ENCODE measurements at regions not wholly inside any gene's neighbourhood (a gene's known extent, or its start where the extent isn't known, plus 50 kb on each side); places are given as distances from the start of the nearest gene placed in this dataset.
A peak's percentile ranks its signal among the peaks of the same experiment; 100 is the strongest.

- ATAC-seq (no peak), DNase-seq (no peak)
- no peak overlapping the region for H3K4me3 ChIP-seq (ENCODE audit: low read length)
- intact Hi-C loops (cut with DNase I), result no loop called here
- WGBS, result 88% methylated on average over 4 of the region's 4 CpGs
- H3K9me3 ChIP-seq (ENCODE audit: control insufficient read depth, low read length), result no peaks in the 10 kb centered on the region
- H3K27ac ChIP-seq (ENCODE audit: low read length), result no peak overlapping the region
- H3K27me3 ChIP-seq (ENCODE audit: control insufficient read depth, insufficient read depth), result no peaks in the 10 kb centered on the region
- no peaks in the 10 kb centered on the region for H3K4me1 ChIP-seq (ENCODE audit: control insufficient read depth, insufficient read depth, low read length)
These were observed 109.8 kb upstream of the RASGRP1 start for GRCh38 chr15:38674448-38674847.

DNA sequence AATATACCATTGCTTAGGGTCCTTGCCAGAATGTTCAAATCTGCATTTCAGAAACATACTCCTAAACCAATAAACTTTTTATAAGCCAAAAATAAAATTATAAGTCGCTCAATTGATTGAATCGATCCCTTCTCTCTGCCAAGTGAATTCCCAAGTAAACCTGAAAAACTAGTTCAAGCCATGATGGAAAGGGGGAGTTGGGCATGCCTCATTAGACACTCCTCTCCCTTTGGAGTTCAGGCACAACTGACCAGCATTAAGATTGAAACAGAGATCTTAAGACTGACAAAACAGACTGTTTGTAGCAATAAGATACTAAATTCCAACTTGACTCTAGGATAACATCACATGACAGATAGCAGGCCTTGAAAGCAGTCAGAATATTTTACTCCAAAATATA, 113.7 kb upstream of the RASGRP1 start:
- intact Hi-C loops (cut with DNase I), result no loop called here
- WGBS, result 96% methylated on average over 2 of the region's 2 CpGs
- no peak for ATAC-seq
- Histone ChIP-seq H3K4me3 (ENCODE audit: low read length) (no peak overlapping the region), H3K27me3 (ENCODE audit: control insufficient read depth, insufficient read depth) (no peaks in the 10 kb centered on the region), H3K4me1 (ENCODE audit: control insufficient read depth, insufficient read depth, low read length) (no peaks in the 10 kb centered on the region), H3K27ac (ENCODE audit: low read length) (no peak overlapping the region), H3K9me3 (ENCODE audit: control insufficient read depth, low read length) (no peaks in the 10 kb centered on the region)
- DNase-seq, result no peak

DNA sequence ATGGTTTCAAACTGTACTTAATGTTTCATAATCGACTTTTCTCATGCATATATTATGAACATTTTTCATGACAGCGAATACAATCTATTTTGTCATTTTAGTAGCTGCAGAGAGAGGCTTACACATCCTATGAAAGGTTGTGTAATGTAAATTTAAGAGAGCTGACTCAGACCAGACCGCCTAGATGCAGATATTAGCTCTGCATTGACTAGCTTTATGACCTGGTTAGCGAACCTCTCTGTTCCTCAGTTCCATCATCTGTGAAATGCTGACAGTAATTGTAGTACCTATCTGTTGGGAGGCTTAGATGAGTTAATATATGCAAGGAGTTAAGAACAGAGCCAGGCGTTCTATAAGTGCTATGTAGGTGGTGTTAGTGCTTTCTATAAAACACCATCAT, 116.2 kb upstream of the RASGRP1 start:
- Histone ChIP-seq H3K4me1 (ENCODE audit: control insufficient read depth, insufficient read depth, low read length) (no peaks in the 10 kb centered on the region), H3K27ac (ENCODE audit: low read length) (no peak overlapping the region), H3K4me3 (ENCODE audit: low read length) (no peak overlapping the region), H3K9me3 (ENCODE audit: control insufficient read depth, low read length) (no peaks in the 10 kb centered on the region), H3K27me3 (ENCODE audit: control insufficient read depth, insufficient read depth) (no peaks in the 10 kb centered on the region)
- DNase-seq, result no peak
- ATAC-seq, result no peak
- WGBS, result 90% methylated on average over 5 of the region's 5 CpGs
- intact Hi-C loops (cut with DNase I), result loop anchor here in 3 of 4 donors (5.0 to 10.0 kb wide), 6 partner anchors 116 to 686 kb away; partner anchors contain the start of gene RASGRP1 (in 2 of the 3)

- Histone ChIP-seq H3K4me3 (ENCODE audit: low read length) (no peak overlapping the region), H3K4me1 (ENCODE audit: control insufficient read depth, insufficient read depth, low read length) (no peaks in the 10 kb centered on the region), H3K27ac (ENCODE audit: low read length) (no peak overlapping the region), H3K9me3 (ENCODE audit: control insufficient read depth, low read length) (no peaks in the 10 kb centered on the region), H3K27me3 (ENCODE audit: control insufficient read depth, insufficient read depth) (no peaks in the 10 kb centered on the region)
- intact Hi-C loops (cut with DNase I), result loop anchor here in 3 of 4 donors (5.0 to 10.0 kb wide), 6 partner anchors 118 to 688 kb away; partner anchors contain the start of gene RASGRP1 (in 2 of the 3)
- WGBS, result 69% methylated on average over 3 of the region's 3 CpGs
- no peak for DNase-seq
- no peak for ATAC-seq
These were observed 117.7 kb upstream of the RASGRP1 start for GRCh38 chr15:38682363-38682762.

GRCh38 chr15:38682861-38683260, 118.2 kb upstream of the RASGRP1 start:
- ATAC-seq (no peak), DNase-seq (no peak)
- no peaks in the 10 kb centered on the region for H3K4me1 ChIP-seq (ENCODE audit: control insufficient read depth, insufficient read depth, low read length)
- intact Hi-C loops (cut with DNase I), result loop anchor here in 3 of 4 donors (5.0 to 10.0 kb wide), 6 partner anchors 118 to 688 kb away; partner anchors contain the start of gene RASGRP1 (in 2 of the 3)
- H3K27me3 ChIP-seq (ENCODE audit: control insufficient read depth, insufficient read depth), result no peaks in the 10 kb centered on the region
- H3K4me3 ChIP-seq (ENCODE audit: low read length), result no peak overlapping the region
- H3K9me3 ChIP-seq (ENCODE audit: control insufficient read depth, low read length), result no peaks in the 10 kb centered on the region
- H3K27ac ChIP-seq (ENCODE audit: low read length), result no peak overlapping the region
- 67% methylated on average over 2 of the region's 2 CpGs for WGBS

DNA sequence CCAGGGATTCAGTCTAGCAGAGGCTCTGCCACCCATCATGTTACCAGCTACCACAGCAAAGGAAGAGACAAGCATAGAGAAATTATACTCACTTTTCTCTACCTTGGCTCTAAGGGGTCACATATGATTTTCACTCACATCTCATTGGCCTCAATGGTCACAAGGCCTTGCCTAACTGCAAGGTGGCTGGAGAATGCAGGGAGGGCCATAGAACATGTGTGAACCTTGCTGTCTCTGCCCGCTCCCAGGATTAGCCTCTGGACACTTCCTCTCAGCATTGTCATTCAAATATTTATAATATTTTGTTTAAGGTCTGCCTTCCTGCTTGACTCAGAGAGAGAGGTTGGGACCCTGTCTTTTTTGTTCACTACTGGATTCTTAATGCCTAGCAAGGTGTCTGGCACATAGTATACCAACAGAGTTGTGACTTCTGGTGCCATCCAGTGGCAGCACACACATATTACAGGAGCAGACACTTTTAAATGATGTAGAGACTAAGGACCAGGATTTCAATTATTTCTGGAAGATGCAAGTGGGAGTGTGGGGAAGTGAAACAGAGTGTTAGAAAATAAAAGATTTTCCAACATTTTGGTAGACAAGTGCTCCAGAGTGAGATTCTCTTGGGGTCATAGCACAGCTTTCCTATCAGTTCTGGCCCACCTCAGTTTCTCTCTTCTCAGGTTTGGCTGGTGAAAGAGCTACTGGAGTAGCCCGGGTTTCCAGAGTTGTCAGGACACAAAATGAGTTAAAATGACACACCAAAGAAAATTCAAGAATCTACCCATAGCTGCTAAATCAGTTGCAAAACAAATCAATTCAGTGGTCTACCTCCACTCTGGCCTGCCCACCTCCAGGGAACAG, 119.0 kb upstream of the RASGRP1 start:
- 87% methylated on average over 2 of the region's 2 CpGs for WGBS
- ATAC-seq (peak; percentile 69 to 75), DNase-seq (peak in 2 of 3 donors; percentile 51 to 57)
- Histone ChIP-seq H3K4me1 (ENCODE audit: control insufficient read depth, insufficient read depth, low read length) (no peaks in the 10 kb centered on the region), H3K27me3 (ENCODE audit: control insufficient read depth, insufficient read depth) (no peaks in the 10 kb centered on the region), H3K27ac (ENCODE audit: low read length) (no peak overlapping the region), H3K4me3 (ENCODE audit: low read length) (no peak overlapping the region), H3K9me3 (ENCODE audit: control insufficient read depth, low read length) (no peaks in the 10 kb centered on the region)
- intact Hi-C loops (cut with DNase I), result loop anchor here in 3 of 4 donors (5.0 to 10.0 kb wide), 6 partner anchors 119 to 689 kb away; partner anchors contain the start of gene RASGRP1 (in 2 of the 3)

- H3K27me3 ChIP-seq (ENCODE audit: control insufficient read depth, insufficient read depth), result no peaks in the 10 kb centered on the region
- intact Hi-C loops (cut with DNase I), result loop anchor here in 3 of 4 donors (5.0 to 10.0 kb wide), 6 partner anchors 120 to 690 kb away; partner anchors contain the start of gene RASGRP1 (in 2 of the 3)
- DNase-seq, result no peak
- no peak overlapping the region for H3K4me3 ChIP-seq (ENCODE audit: low read length)
- no peak for ATAC-seq
- no peaks in the 10 kb centered on the region for H3K4me1 ChIP-seq (ENCODE audit: control insufficient read depth, insufficient read depth, low read length)
- H3K27ac ChIP-seq (ENCODE audit: low read length), result no peak overlapping the region
- WGBS, result 45% methylated on average over 2 of the region's 2 CpGs
- no peaks in the 10 kb centered on the region for H3K9me3 ChIP-seq (ENCODE audit: control insufficient read depth, low read length)
These were observed 119.9 kb upstream of the RASGRP1 start for GRCh38 chr15:38684440-38685010.

GRCh38 chr15:38685686-38686339, 121.2 kb upstream of the RASGRP1 start:
- DNase-seq (no peak), ATAC-seq (no peak)
- no peaks in the 10 kb centered on the region for H3K9me3 ChIP-seq (ENCODE audit: control insufficient read depth, low read length)
- no peaks in the 10 kb centered on the region for H3K27me3 ChIP-seq (ENCODE audit: control insufficient read depth, insufficient read depth)
- H3K27ac ChIP-seq (ENCODE audit: low read length), result no peak overlapping the region
- WGBS, result 88% methylated on average over 4 of the region's 4 CpGs
- intact Hi-C loops (cut with DNase I), result loop anchor here in 3 of 4 donors (10.0 kb wide), 4 partner anchors 121 to 691 kb away; partner anchors contain the start of gene RASGRP1 (in 1 of the 3)
- H3K4me3 ChIP-seq (ENCODE audit: low read length), result no peak overlapping the region
- no peaks in the 10 kb centered on the region for H3K4me1 ChIP-seq (ENCODE audit: control insufficient read depth, insufficient read depth, low read length)

- intact Hi-C loops (cut with DNase I), result loop anchor here in 3 of 4 donors (10.0 kb wide), 4 partner anchors 123 to 693 kb away; partner anchors contain the start of gene RASGRP1 (in 1 of the 3)
- 44% methylated on average over 2 of the region's 2 CpGs for WGBS
- no peaks in the 10 kb centered on the region for H3K4me1 ChIP-seq (ENCODE audit: control insufficient read depth, insufficient read depth, low read length)
- no peaks in the 10 kb centered on the region for H3K27me3 ChIP-seq (ENCODE audit: control insufficient read depth, insufficient read depth)
- no peak for ATAC-seq
- H3K4me3 ChIP-seq (ENCODE audit: low read length), result no peak overlapping the region
- H3K9me3 ChIP-seq (ENCODE audit: control insufficient read depth, low read length), result no peaks in the 10 kb centered on the region
- no peak overlapping the region for H3K27ac ChIP-seq (ENCODE audit: low read length)
- DNase-seq, result no peak
These were observed 122.7 kb upstream of the RASGRP1 start for GRCh38 chr15:38687340-38687739.

GRCh38 chr15:38687775-38688495, 123.3 kb upstream of the RASGRP1 start:
- no peak for ATAC-seq
- H3K27me3 ChIP-seq (ENCODE audit: control insufficient read depth, insufficient read depth), result no peaks in the 10 kb centered on the region
- H3K9me3 ChIP-seq (ENCODE audit: control insufficient read depth, low read length), result no peaks in the 10 kb centered on the region
- H3K4me1 ChIP-seq (ENCODE audit: control insufficient read depth, insufficient read depth, low read length), result no peaks in the 10 kb centered on the region
- DNase-seq, result no peak
- no peak overlapping the region for H3K27ac ChIP-seq (ENCODE audit: low read length)
- intact Hi-C loops (cut with DNase I), result loop anchor here in 3 of 4 donors (10.0 kb wide), 4 partner anchors 123 to 693 kb away; partner anchors contain the start of gene RASGRP1 (in 1 of the 3)
- WGBS, result 46% methylated on average over 7 of the region's 7 CpGs
- H3K4me3 ChIP-seq (ENCODE audit: low read length), result no peak overlapping the region
